Ovary (tissue), 3 donors: ENCODE measurements at regions not wholly inside any gene's neighbourhood (a gene's known extent, or its start where the extent isn't known, plus 50 kb on each side); places are given as distances from the start of the nearest gene placed in this dataset.

ENCODE experiments used
- CTCF ChIP-seq, 3 donors: fragments of 450-650 bp in 2 of 3; fragments of 200-600 bp in 1 of 3; IDR thresholded peaks; one replicate each; pipeline versions ENCODE4 v1.5.1 to v1.8.0; 2016 to 2022; ENCODE audit warnings: antibody characterized with exemption in 3 of 3, mild to moderate bottlenecking in 1 of 3
- POLR2A ChIP-seq: fragments of 450-650 bp; IDR thresholded peaks from one replicate; pipeline ENCODE4 v1.6.1; 2017; ENCODE audit warnings: antibody characterized with exemption, mild to moderate bottlenecking, moderate library complexity
- donor health status: DM: no; HTN: no; CAD: no.

GRCh38 chr7:31448649-31449048 is 65.2 kb upstream of the ITPRID1 start:
- TF ChIP-seq CTCF (IDR thresholded peaks at IDR 0.05) (no peak), POLR2A (no peak)
